ENCODE measurements at regions not wholly inside any gene's neighbourhood (a gene's known extent, or its start where the extent isn't known, plus 50 kb on each side); places are given as distances from the start of the nearest gene placed in this dataset.

DNA sequence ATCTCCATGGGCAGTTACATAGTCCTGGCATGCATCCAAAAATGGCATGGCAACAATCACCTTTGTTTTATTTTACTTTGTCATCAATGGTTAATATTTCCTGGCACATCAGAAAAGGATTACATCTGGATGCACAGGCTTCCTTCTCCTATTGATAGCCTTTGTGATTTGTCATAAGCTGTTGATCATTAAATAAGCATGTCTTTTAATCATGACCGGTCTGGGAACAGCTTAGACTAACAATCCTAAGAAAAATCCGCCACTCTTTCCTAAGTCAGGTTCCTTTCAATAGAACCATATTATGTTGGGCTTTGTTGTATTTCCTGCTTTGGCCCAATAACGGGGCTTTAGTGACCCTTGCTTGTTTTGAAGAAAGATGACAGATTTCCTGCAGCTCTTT, 330.6 kb downstream of the DUSP10 start:
- TF ChIP-seq POLR2A (IDR thresholded peaks at IDR 0.05), result no peak
- TF ChIP-seq, protein P1, sequence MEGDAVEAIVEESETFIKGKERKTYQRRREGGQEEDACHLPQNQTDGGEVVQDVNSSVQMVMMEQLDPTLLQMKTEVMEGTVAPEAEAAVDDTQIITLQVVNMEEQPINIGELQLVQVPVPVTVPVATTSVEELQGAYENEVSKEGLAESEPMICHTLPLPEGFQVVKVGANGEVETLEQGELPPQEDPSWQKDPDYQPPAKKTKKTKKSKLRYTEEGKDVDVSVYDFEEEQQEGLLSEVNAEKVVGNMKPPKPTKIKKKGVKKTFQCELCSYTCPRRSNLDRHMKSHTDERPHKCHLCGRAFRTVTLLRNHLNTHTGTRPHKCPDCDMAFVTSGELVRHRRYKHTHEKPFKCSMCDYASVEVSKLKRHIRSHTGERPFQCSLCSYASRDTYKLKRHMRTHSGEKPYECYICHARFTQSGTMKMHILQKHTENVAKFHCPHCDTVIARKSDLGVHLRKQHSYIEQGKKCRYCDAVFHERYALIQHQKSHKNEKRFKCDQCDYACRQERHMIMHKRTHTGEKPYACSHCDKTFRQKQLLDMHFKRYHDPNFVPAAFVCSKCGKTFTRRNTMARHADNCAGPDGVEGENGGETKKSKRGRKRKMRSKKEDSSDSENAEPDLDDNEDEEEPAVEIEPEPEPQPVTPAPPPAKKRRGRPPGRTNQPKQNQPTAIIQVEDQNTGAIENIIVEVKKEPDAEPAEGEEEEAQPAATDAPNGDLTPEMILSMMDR (IDR thresholded peaks at IDR 0.05 in 8 of 11, conservative IDR thresholded peaks at IDR 0.05 in 3 of 11), result no peak
- no peak for TF ChIP-seq POLR2AphosphoS5 (IDR thresholded peaks at IDR 0.05)

Data from spleen (tissue), 7 donors.